Stimulated activated CD4-positive, alpha-beta T cell treated with anti-CD3 and anti-CD28 coated beads, Interleukin-15, amount 100 ng/mL, for 48 hours (primary cell): ENCODE measurements at regions not wholly inside any gene's neighbourhood (a gene's known extent, or its start where the extent isn't known, plus 50 kb on each side); places are given as distances from the start of the nearest gene placed in this dataset.
"Not testable (repeated sequence)": the region's sequence is repeated elsewhere in the genome, so short reads cannot be mapped to it uniquely, and the experiment has no call there.

Experiments
- DNase-seq, 2 donors: peaks; one replicate each; pipeline ENCODE4 v3.0.0-alpha.2; 2020; ENCODE audit warnings: low read depth in 2 of 2

GRCh38 chr7:159335181-159335926, 190.7 kb upstream of the VIPR2 start:
- DNase-seq = not testable (repeated sequence)

GRCh38 chr7:159332854-159333479, 188.3 kb upstream of the VIPR2 start:
- not testable (repeated sequence) for DNase-seq

GRCh38 chr7:159331462-159331861, 186.8 kb upstream of the VIPR2 start:
- no peak for DNase-seq

GRCh38 chr7:159329818-159330378, 185.2 kb upstream of the VIPR2 start:
- no peak for DNase-seq

GRCh38 chr7:159328096-159328495, 183.4 kb upstream of the VIPR2 start:
- no peak for DNase-seq

GRCh38 chr7:159323359-159323758, 178.7 kb upstream of the VIPR2 start:
- no peak for DNase-seq

GRCh38 chr7:159321278-159321677, 176.6 kb upstream of the VIPR2 start:
- DNase-seq = no peak

- DNase-seq = no peak
Observed at GRCh38 chr7:159318682-159319351, 174.2 kb upstream of the VIPR2 start.

- no peak for DNase-seq
Observed at GRCh38 chr7:159317294-159317693, 172.6 kb upstream of the VIPR2 start.

- DNase-seq = no peak
Observed at GRCh38 chr7:159311172-159311494, 166.5 kb upstream of the VIPR2 start.

GRCh38 chr7:159310457-159311171, 165.9 kb upstream of the VIPR2 start:
- no peak for DNase-seq

GRCh38 chr7:159309214-159309613, 164.5 kb upstream of the VIPR2 start:
- not testable (repeated sequence) for DNase-seq

- no peak for DNase-seq
Observed at GRCh38 chr7:159306012-159306411, 161.3 kb upstream of the VIPR2 start.

GRCh38 chr7:159305185-159305584, 160.5 kb upstream of the VIPR2 start:
- not testable (repeated sequence) for DNase-seq

GRCh38 chr7:159303510-159303909, 158.8 kb upstream of the VIPR2 start:
- DNase-seq = not testable (repeated sequence)

- DNase-seq = no peak
Observed at GRCh38 chr7:159296093-159296681, 151.5 kb upstream of the VIPR2 start.

- not testable (repeated sequence) for DNase-seq
Observed at GRCh38 chr7:159286487-159286886, 141.8 kb upstream of the VIPR2 start.

GRCh38 chr7:159281573-159281972, 136.9 kb upstream of the VIPR2 start:
- DNase-seq = no peak

- DNase-seq = no peak
Observed at GRCh38 chr7:159280008-159280407, 135.3 kb upstream of the VIPR2 start.

- no peak for DNase-seq
Observed at GRCh38 chr7:159272739-159273138, 128.1 kb upstream of the VIPR2 start.

GRCh38 chr7:159271781-159272180, 127.1 kb upstream of the VIPR2 start:
- no peak for DNase-seq

- no peak for DNase-seq
Observed at GRCh38 chr7:159269745-159270144, 125.1 kb upstream of the VIPR2 start.
